ENCODE measurements at regions not wholly inside any gene's neighbourhood (a gene's known extent, or its start where the extent isn't known, plus 50 kb on each side); places are given as distances from the start of the nearest gene placed in this dataset.
A peak's percentile ranks its signal among the peaks of the same experiment; 100 is the strongest.
"Not testable (repeated sequence)": the region's sequence is repeated elsewhere in the genome, so short reads cannot be mapped to it uniquely, and the experiment has no call there.

DNA sequence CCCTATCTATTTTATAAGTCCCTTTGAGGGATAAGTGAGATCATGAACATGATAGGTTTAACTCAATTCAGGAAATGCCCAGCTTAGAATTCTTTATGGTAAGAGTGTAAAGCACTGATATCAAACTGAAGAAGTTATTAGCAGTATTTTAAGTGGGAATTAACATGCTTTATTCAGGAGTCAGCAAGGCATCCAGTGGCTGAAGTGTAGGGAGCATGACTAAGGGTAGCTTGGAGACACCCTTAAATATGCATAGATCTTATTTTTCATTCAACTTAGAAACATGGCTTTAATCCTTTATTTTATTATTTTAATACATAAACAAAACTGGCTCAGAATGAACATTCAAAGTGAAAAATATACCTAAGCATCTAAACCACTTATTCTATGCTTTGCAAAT is 158.3 kb upstream of the LPP start:
- no peak for DNase-seq (ENCODE audit: low read depth)

DNA sequence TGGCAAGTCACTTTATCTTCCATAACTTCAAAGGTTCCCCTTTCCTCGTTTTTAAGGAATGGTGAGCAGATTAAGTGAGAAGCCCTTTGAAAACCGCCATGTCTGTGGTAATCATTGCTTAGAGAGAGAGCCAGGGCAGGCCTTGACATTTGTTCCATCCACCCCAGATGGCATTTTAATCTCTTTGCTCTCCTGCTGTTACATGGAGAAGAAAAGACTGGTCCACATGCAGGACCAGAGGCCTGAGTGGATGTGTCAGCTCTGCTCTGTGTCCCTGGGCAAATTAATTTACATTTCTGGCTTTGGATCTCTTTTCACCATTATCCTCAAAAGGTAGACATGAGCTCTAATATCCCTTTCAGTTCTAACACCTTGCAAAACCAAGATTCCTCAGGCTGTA is 157.3 kb upstream of the LPP start:
- DNase-seq (ENCODE audit: low read depth), result no peak

DNA sequence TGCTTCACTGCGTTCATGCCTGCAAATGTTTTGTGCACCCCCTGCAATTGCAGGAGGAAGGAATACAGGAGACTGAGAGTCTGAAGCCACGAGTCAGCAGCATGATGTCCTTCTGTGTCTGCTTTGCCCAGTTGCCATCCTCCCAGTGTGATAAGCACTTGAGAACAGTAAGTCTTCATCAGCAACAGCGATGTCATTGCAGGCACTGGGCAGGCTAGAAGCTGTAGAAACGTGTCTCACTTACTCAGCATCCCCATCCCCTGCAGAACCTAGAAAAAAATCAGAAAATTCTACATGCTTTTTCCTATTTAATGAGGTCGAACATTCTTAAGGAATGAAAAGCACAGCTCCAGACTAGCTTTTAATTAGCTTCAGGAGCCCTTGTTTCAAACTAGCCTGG is 156.5 kb upstream of the LPP start:
- no peak for DNase-seq (ENCODE audit: low read depth)

DNA sequence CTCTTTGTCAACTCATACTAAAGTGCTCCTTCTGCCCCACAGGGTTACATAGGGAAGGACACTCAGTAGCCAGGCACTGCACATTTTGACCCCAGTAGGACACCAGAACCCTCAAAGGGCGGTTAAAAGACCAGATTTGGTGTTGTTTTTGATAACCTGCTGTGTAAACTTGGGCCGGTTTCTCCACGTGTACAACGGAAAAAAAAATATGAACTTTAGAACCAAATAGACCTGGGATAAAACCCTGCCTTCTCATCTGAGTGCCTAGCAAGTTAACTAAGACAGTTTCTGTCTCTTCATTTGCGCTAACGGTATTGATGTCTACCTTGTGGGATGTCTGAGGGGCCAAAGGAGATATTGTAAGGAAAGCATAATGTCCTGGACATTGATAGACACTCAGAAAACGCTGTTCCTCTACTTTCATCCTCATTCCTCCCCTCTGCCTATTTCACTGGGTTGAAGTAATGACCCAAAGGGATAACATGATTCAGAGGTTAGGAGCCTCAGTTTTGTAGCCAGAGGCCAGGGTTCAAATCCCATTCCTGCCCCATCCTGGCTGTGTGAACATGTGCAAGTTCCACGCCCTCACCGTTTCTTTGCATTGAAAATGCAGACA is 155.9 kb upstream of the LPP start:
- no peak for DNase-seq (ENCODE audit: low read depth)

DNA sequence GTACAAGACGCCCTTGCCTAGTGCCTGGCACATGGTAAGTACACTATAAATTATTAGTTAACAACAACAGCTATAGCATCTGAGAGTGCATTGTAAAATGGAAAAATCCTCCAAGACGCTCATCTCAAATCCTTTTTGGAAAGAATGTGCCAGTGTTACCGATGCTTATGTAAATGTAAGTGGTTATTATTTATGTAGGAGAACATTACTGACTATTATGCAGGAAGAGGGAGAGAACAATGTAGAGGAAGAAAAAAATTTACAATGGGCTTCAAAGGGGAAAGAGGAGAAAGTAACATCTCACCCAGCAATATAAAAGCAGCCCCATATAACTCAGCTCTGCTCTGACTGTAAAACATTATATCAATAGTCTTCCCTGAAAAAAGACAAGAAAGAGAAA is 155.3 kb upstream of the LPP start:
- DNase-seq (ENCODE audit: low read depth), result no peak

DNA sequence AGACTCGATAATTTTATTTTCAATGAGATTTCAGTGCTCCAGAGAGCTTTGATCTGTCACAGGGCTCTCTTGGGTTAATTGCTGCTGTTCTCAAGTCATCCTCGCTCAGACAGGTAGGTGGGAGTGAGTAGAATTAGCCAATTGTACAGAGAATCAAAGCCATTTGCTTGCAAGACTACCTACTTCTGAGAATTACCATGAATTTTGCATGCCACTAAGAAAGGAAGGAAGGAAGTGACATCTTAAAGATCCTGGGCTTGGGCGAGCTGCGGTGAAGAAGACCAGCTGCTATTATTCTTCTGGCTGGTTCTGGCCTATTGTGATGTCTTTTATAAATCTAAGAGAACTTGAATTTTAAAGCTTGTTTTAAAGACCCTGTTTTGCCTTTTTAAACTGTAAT is 154.1 kb upstream of the LPP start:
- no peak for DNase-seq (ENCODE audit: low read depth)

DNA sequence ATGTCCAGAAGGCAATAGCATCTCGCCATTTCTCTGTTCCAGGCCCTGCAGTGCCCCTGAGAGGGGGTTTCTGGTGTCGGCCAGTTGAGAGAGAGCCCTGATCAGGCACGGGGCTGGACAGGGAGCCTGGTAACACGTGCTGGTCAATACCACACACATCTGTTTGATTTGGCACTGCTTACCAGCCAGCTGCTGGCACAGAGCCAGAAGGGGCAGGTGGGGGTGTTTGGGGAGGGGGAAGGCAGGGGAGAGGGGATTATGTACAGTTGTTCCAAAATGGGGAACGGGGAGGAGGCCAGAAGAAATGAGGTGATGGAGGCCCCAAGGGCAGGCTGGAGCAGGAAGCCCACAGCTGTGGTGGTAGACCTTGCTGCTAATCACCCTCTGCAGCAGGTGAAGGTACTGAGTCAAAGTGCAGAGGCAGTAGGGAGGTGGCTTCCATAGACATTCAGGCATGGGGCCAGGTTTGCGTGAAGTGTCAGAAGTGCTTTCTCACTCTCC is 153.5 kb upstream of the LPP start:
- DNase-seq (ENCODE audit: low read depth), result peak; percentile 62

DNA sequence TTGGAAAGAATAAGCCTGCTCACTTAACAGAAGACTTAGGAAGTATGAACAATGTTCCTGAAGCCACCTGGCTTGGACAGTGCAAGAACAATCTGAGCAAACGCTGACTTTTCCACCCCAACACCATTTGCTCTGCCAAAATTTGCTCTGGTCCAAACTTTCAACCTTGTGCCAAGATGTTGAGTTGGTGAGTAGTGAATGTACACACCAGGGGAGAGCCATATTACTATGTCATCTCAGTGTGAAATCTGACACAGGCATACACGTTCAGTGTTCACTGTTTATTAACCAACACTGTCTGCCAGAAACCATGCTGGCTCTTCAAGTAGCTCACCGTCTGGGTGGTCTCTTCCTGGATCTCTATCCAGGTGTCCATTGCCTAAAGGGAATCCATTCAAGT is 152.9 kb upstream of the LPP start:
- DNase-seq (ENCODE audit: low read depth), result no peak

DNA sequence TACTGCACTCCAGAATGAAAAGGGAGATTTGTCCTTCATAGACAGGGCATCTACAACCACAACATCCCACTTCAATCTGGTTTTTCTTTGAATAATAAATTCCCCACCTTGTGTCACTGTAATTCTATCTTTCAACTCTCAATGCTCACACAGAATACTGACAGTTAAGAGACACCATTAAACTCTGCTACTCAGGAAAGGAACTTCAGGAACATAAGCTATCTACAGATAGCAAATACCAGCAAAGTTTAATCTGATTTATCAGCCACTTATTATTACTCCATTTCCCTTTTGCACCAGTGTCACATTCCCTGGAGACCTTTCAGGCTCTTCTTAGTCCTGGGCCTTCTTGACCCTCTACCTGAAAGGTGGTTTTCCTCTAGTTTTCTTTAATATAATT is 152.0 kb upstream of the LPP start:
- DNase-seq (ENCODE audit: low read depth), result no peak

DNA sequence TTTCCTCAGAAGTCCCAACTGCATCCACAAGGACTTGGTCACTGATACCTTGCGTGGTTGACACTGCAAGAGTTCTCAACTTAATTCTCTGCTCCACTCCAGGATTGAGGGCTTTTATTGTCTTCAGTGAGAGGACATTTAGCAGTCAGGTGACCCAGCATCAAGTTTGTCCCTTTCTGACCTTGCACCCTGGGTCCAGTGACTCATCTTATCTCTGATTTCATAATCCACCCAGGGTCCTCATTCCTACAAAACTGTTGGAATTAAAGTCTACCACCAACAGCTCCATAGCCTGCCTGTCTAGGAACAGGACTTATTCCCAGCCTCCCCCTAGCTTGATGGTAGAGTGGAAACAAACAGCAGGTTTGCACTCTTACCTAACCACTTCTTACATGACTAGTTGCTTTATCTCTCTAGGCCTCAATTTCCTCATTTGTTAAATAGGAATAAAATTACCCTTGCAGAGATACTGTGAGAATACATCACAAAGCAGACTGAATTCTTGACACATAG is 151.3 kb upstream of the LPP start:
- no peak for DNase-seq (ENCODE audit: low read depth)

DNA sequence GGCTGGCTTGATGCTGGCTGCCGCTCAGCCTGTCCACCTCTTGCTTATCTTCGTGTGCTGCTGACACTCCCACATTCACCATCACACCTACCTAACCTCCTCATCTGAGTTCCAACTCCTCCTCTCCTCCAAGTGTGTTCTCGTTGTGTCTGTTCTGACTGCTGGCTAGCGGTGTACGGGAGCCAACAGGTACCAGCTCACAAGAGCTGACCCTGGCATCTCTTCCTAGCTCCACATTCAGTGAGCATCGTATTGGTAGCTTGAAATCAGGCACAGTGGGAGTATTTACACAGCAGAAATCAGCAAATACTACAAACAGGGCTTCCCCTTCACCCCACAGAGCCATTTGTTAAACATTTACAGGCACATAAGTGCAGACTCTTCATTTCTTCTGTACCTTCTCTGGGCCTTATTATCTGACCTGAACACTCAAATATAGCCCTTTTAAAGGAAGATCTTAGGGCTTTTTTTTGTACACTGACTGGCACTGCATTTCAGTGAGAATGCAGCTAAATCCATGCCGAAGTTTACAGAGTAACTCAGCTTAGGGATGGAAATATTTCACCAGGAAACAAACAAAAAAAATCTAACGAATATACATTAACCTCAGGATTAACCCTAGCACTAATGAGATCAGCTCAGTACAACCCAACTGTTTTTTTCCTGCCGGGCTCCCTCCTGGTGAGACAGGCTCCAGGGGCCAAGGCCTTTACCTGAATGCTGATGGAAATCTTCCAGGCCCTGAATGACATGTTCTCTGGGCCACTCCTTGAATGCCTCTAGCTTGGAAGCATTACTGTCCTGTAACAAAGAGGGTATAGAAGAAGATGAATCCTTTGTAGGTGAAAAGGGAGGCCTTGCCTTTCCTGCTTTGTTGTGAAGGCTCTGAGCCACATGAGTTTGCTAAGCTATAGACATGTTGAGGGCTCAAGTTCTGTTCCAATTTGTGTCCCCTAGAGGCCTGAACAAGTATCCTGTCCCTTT is 150.5 kb upstream of the LPP start:
- DNase-seq (ENCODE audit: low read depth), result no peak

DNA sequence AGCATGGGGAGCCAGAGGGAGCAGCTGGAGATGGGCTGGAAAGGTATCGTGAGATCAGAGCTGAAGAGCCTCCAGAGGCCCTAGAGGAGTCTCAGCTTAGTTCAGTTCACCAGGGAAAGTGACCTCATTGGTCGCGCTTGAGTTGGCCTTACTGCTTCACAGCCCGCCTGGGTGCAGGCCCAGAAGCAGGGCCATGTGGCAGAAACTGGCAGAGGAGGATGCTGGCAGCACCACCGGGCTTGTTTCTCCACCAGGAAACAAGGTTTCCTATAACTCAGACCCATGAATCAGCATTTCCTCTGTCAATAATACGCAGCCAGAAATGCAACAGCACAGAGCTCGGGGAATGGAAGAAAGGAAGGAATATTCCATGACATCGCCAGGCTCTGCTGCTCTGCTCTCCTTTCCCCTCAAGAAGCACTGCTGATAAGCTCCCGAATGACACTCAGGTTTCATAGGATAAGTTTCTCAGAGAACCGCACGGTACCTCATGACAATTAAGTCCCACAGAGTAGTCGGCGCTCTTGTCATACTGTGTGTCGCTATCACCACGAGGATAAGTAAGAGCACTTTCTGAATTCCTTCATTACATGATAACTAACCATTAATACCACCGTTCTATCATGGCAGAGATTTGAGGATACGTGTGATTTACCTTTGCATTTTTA is 147.1 kb upstream of the LPP start:
- DNase-seq (ENCODE audit: low read depth), result no peak

DNA sequence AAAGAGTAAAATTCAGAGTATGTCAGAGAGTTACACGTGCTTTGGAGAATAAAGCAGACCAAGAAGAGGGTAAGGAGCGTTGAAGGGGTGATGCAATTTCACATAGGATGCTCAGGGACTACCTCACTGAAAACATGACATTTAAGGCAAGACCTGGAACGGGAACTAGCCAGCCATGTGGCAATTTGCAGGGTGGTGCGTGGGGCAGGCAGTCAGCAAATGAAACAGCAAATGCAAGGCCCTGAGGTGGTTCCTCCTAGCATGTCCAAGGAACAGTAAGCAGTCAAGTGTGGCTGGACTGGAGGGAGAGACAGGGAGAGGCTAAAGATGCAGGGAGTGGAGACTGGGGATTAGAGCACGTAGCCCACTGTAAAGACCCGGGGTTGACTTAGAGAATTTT is 146.1 kb upstream of the LPP start:
- no peak for DNase-seq (ENCODE audit: low read depth)

DNA sequence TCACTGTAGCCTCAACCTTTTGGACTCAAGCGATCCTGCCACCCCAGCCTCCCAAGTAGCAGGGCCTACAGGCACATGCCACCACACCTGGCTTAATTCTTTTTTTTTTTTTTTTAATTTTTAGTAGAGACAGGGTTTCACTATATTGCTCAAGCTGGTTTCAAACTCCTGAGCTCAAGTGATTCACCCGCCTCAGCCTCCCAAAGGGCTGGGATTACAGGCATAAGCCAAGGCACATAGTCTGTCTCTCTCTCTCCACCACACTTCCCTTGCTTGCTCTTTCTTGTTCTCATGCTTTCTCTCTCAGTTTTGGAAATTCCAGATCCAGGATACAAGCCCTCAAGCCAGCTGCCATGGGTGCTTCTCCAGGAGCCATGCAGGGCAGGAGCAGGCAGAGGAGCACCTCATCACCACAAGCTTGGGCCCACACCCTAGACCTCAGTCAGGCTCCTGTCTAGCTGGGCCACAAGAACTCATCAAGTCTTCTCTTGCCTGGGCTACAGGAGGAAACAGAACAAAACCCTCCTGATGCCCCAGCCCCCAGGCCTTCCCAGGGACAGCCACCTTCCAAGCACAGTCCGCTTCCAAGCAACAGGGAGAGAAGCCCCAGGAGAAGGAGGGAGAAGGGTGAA is 145.3 kb upstream of the LPP start:
- DNase-seq (ENCODE audit: low read depth), result no peak

DNA sequence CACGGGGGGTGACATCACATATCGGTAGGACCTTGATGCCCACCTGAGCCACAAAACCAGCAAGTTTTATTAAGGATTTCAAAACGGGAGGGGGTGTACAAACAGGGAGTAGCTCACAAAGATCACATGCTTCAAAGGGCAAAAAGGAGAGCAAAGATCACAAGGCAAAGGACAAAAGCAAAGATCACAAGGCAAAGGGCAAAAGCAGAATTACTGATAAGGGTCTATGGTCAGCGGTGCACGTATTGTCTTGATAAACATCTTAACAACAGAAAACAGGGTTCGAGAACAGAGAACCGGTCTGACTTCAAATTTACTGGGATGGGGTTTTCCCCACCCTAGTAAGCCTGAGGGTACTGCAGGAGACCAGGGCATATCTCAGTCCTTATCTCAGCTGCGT is 143.5 kb upstream of the LPP start:
- DNase-seq (ENCODE audit: low read depth), result no peak

DNA sequence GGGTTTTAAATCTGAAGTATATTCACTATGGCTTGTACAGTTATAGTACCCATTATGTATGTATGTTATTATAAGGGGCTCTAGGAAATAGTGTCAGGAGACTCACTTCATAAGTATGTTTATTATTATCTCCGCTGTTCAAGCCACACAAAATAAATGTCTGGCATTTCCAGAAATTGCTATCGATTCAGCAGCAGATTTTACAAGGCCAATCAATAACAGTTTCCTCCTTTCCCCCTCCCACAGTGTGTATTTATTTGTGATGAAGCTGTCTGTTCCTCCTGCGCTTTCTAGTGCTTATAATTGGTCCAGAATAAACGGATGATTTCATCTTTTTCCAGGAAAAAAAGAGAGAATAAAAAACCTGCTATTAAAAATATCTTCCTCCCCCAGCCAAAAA is 134.2 kb upstream of the LPP start:
- DNase-seq (ENCODE audit: low read depth), result no peak

DNA sequence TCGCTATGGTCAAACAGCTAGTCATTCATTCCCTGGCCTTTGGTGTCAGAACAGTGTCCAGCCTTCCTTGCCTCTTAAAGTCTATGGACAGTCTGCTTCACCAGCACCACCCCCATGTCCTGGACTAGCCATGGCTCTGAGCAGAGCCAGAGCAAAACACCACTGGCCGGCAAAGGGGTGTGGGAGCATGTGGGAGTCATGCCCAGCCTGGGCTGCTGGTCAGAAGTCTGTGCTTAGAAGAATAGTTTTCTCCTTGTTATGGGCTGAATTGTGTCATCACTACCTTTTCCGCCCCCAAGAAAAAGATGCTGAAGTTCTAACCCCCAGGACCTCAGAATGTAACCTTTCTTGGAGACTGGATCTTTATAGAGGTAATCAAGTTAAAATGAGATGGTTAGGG is 132.9 kb upstream of the LPP start:
- DNase-seq (ENCODE audit: low read depth), result no peak

DNA sequence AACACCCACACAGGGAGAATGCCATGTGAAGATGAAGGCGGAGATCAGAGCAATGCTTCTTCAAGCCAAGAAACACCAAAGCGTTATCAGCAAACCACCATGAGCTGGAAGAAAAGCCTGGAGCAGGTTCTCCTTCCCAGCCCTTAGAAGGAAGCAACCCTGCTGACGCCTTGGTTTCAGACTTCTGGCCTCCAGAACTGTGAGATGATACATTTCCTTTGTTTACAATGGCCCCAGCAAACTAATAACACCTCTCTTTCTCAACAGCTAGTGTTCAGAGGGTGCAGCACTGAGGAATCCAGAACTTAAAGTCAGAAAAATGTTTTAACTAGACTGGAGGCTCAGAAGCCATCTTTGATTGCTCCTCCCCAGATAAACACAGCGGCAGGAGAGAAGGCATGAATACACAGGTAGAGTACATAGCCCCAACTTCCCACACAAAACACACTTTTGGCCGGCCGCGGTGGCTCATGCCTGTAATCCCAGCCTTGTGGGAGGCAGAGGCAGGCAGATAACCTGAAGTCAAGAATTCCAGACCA is 132.4 kb upstream of the LPP start:
- DNase-seq (ENCODE audit: low read depth), result no peak

DNA sequence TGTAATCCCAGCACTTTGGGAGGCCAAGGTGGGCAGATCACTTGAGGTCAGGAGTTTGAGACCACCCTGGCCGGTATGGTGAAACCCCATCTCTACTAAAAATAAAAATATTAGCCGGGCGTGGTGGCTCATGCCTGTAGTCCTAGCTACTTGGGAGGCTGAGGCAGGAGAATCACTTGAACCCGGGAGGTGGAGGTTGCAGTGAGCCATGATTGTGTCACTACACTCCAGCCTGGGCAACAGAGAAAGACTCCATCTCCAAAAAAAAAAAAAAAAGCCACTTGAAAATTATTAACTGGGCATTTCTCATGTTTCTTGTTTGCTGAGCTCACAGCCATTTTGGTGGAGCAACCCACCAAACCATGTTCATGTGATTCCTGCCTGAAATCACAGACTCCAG is 131.1 kb upstream of the LPP start:
- DNase-seq (ENCODE audit: low read depth), result not testable (repeated sequence)

DNA sequence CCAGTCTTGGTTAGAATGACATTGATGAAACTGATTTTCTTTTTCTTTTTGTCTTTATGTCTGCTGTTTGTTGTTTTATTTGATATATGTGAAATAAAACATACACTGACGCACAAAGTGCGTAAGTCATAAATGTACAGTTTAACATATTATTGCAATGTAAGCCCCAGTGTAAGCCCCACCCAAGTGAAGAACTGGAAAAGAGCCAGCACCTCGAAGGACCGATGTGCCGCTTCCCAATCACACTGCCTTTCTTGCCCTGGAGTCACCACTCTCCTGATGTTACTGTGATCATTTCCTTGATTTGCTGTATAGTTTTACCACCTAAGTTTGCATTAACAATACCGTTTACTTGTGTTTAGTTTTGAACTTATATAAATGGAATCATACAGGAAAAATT is 128.4 kb upstream of the LPP start:
- no peak for DNase-seq (ENCODE audit: low read depth)
